Lower leg skin (tissue), 4 donors: ENCODE measurements at regions not wholly inside any gene's neighbourhood (a gene's known extent, or its start where the extent isn't known, plus 50 kb on each side); places are given as distances from the start of the nearest gene placed in this dataset.

Experiments
- DNase-seq, 2 donors: peaks; one replicate each; pipeline ENCODE4 v3.0.0-alpha.2; 2019; ENCODE audit warnings: low spot score in 2 of 2
- H3K4me3 ChIP-seq: fragments of 200-600 bp; sonication (generic); 2 replicates; pipeline ENCODE4 v1.5.1; 2017; ENCODE audit warnings: mild to moderate bottlenecking, low read depth; ENCODE audit not compliant: poor library complexity, severe bottlenecking
- POLR2A ChIP-seq, 2 donors: fragments of 450-650 bp; IDR thresholded peaks; one replicate each; pipeline ENCODE4 v1.6.1; 2016 to 2017; ENCODE audit warnings: antibody characterized with exemption in 2 of 2, mild to moderate bottlenecking in 1 of 2, moderate library complexity in 1 of 2
- WGBS, 2 donors: methylation state at CpG; one replicate each; pipeline ENCODE4 v1.1.5; 2018; 5-methylcytosine and 5-hydroxymethylcytosine counted together
- intact Hi-C: fragments of 100-400 bp; cut with DNase I; formaldehyde crosslinking; loops from one replicate; pipeline ENCODE4 v1.15.0; 2023; ENCODE audit warnings: low total_unique reads
- TF ChIP-seq, protein P1 (sequence below), 3 donors: fragments of 450-650 bp; IDR thresholded peaks; one replicate each; pipeline ENCODE4 v1.5.1; 2016; ENCODE audit warnings: antibody characterized with exemption in 3 of 3, mild to moderate bottlenecking in 3 of 3, moderate library complexity in 2 of 3

GRCh38 chr20:39954621-39955020 is 734.4 kb downstream of the MAFB start:
- DNase-seq: peak in 1 of 2 donors; percentile 40
- WGBS, 2 donors: 56 to 63% methylated on average over 2 of the region's 2 CpGs

DNA sequence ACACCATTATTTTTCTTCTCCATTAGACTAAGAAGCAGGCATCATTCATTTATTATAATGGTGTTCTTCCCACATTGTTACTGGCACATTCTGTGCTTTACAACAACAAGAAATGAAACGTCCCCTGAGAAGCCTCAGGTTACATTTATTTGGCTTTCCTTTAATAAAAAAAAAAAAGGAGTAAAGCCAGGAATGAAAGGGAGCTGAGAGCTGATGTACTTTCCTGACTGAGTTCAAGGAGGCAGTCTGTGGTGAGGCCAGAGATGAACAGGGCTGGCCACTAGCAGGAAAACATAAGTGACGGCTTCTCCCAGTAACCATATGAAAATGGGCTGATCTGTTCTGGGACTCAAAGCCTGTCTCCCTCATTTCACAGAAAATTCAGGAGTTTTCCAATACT is 742.1 kb downstream of the MAFB start:
- WGBS, 2 donors: 40 to 63% methylated on average over 2 of the region's 2 CpGs
- TF ChIP-seq, protein P1, sequence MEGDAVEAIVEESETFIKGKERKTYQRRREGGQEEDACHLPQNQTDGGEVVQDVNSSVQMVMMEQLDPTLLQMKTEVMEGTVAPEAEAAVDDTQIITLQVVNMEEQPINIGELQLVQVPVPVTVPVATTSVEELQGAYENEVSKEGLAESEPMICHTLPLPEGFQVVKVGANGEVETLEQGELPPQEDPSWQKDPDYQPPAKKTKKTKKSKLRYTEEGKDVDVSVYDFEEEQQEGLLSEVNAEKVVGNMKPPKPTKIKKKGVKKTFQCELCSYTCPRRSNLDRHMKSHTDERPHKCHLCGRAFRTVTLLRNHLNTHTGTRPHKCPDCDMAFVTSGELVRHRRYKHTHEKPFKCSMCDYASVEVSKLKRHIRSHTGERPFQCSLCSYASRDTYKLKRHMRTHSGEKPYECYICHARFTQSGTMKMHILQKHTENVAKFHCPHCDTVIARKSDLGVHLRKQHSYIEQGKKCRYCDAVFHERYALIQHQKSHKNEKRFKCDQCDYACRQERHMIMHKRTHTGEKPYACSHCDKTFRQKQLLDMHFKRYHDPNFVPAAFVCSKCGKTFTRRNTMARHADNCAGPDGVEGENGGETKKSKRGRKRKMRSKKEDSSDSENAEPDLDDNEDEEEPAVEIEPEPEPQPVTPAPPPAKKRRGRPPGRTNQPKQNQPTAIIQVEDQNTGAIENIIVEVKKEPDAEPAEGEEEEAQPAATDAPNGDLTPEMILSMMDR (IDR thresholded peaks at IDR 0.05): no peak
- no peak for TF ChIP-seq POLR2A (IDR thresholded peaks at IDR 0.05)
- intact Hi-C loops: no loop called here
- no peak for DNase-seq
- no peak overlapping the region for H3K4me3 ChIP-seq

More at GRCh38 chr20:39954621-39955020, 734.4 kb downstream of the MAFB start:
- intact Hi-C loops: no loop called here
- no peak overlapping the region for H3K4me3 ChIP-seq
- no peak for TF ChIP-seq POLR2A (IDR thresholded peaks at IDR 0.05)
- TF ChIP-seq, protein P1 (IDR thresholded peaks at IDR 0.05): no peak

DNA sequence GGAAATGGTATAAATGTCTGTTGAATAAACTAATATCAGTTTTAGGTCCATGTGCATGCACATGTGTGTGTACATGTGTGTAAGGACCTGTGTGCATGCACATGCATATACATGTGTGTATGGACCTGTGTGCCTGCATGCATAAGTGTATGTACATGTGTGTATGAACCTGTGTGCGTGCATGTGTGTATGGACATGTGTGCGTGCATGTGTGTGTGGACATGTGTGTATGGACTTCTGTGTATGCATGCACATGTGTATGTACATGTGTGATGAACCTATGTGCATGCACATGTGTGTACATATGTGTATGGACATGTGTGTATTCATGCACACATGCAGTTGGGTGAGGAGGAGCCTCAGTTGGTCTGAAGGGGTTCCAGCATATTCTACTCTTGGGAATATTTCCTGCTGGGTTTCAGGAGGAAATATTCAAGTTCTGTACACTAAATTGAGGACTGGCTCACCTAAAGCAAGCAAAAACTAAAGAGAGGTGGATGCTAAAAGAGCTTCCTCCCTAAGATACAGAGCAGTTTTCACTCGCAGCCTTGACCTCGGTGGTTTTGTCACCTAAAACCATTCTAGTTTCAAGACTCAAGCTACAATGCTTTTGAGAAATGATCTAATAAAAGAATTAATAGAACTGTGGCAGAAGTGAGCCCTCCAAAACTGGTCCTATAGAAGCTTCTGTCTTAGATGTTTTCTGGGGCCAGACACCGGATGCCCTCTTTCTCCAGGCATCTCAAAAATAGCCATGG is 742.8 kb downstream of the MAFB start:
- H3K4me3 ChIP-seq: no peak overlapping the region
- no peak for DNase-seq
- intact Hi-C loops: no loop called here
- TF ChIP-seq POLR2A (IDR thresholded peaks at IDR 0.05): no peak
- TF ChIP-seq, protein P1 (IDR thresholded peaks at IDR 0.05): no peak
- WGBS, 2 donors: 72 to 74% methylated on average over 5 of the region's 5 CpGs

GRCh38 chr20:39944861-39945260 is 744.2 kb downstream of the MAFB start:
- no peak for DNase-seq
- no peak for TF ChIP-seq POLR2A (IDR thresholded peaks at IDR 0.05)
- TF ChIP-seq, protein P1 (IDR thresholded peaks at IDR 0.05): no peak
- no peak overlapping the region for H3K4me3 ChIP-seq
- intact Hi-C loops: no loop called here

DNA sequence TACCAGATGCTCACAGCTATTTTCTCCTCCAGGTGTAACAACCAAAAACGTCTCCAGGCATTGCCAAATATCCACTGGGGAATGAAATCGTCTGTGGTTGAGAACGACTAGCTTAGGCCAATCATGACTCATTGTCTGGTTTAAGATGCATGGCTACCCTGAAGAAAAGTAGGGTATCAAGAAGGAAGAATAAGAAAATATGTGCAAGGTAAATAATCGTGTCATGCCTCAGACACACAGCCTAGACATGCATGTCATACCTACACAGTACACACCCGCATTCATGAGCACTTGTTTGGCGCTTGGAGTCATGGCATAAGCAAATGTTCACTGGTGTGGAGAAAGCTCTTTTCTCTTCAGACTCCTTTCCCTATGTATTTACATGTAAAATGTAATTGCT is 745.7 kb downstream of the MAFB start:
- TF ChIP-seq POLR2A (IDR thresholded peaks at IDR 0.05): no peak
- TF ChIP-seq, protein P1 (IDR thresholded peaks at IDR 0.05): no peak
- no peak overlapping the region for H3K4me3 ChIP-seq
- WGBS, 2 donors: 73 to 77% methylated on average over 6 of the region's 6 CpGs
- intact Hi-C loops: no loop called here
- no peak for DNase-seq

DNA sequence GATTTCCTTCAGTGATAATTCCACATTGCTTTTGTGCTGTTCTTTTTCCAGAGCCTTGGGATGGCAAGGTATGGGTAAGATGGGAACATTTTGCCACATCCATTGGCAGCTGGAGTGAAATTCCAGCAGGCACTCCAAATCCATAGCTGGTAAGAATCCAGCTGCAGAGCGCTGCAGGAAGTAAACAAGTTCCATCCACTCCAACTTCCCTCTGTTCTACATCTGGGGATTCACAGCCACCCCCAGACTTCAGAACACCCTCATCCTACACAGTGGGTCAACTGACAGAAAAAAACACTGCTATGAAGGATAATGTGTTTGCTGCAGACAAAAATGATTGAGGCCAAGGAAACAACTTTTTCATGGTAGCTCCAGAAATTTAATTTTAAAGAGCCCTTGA is 747.8 kb downstream of the MAFB start:
- 9 to 13% methylated on average over 1 of the region's 1 CpG for WGBS, 2 donors
- no peak overlapping the region for H3K4me3 ChIP-seq
- DNase-seq: no peak
- intact Hi-C loops: no loop called here
- TF ChIP-seq, protein P1 (IDR thresholded peaks at IDR 0.05): no peak
- no peak for TF ChIP-seq POLR2A (IDR thresholded peaks at IDR 0.05)
